Keratinocyte (primary cell): ENCODE measurements at regions not wholly inside any gene's neighbourhood (a gene's known extent, or its start where the extent isn't known, plus 50 kb on each side); places are given as distances from the start of the nearest gene placed in this dataset.

ENCODE experiments used
- CTCF ChIP-seq, 3 experiments: IDR thresholded peaks in 1 of 3; conservative IDR thresholded peaks in 1 of 3; optimal IDR thresholded peaks in 1 of 3; 2 replicates in 2 of 3; 3 replicates in 1 of 3; pipeline versions ENCODE3 to v1.5.1; 2011; ENCODE audit warnings: low read length in 3 of 3, mild to moderate bottlenecking in 3 of 3, moderate library complexity in 2 of 3, control low read depth in 1 of 3, inconsistent platforms in 1 of 3; ENCODE audit not compliant: insufficient read depth in 2 of 3; ENCODE audit errors: extremely low read depth in 1 of 3
- EZH2 ChIP-seq: IDR thresholded peaks from one replicate; pipeline ENCODE4 v1.6.1; 2012; ENCODE audit warnings: inconsistent platforms, mild to moderate bottlenecking, low read length, moderate library complexity

GRCh38 chr13:84038001-84038400 is 155.7 kb upstream of the SLITRK1 start:
- TF ChIP-seq CTCF (optimal IDR thresholded peaks at IDR 0.05 in 1 of 3, IDR thresholded peaks at IDR 0.05 in 1 of 3, conservative IDR thresholded peaks at IDR 0.05 in 1 of 3; ENCODE audit: extremely low read depth in 1 of 3, insufficient read depth in 2 of 3, low read length in 3 of 3) (no peak), EZH2 (no peak)
